Fibroblast of lung (primary cell): ENCODE measurements at regions not wholly inside any gene's neighbourhood (a gene's known extent, or its start where the extent isn't known, plus 50 kb on each side); places are given as distances from the start of the nearest gene placed in this dataset.

Experiments used
- CTCF ChIP-seq, 2 donors: IDR thresholded peaks in 1 of 2; conservative IDR thresholded peaks in 1 of 2; 1 replicate in 1 of 2; 2 replicates in 1 of 2; pipeline ENCODE4 v1.5.1; 2011 to 2012; ENCODE audit warnings: low read length in 2 of 2, control low read depth in 1 of 2, inconsistent platforms in 1 of 2, low read depth in 1 of 2, mild to moderate bottlenecking in 1 of 2
- EZH2 ChIP-seq: IDR thresholded peaks from 2 replicates; pipeline ENCODE4 v1.5.1; 2012; ENCODE audit warnings: low read length, control low read depth, mild to moderate bottlenecking; ENCODE audit errors: missing control alignments

GRCh38 chr6:66930559-66931290 is 1223.7 kb upstream of the EYS start:
- no peak for TF ChIP-seq CTCF (conservative IDR thresholded peaks at IDR 0.05 in 1 of 2, IDR thresholded peaks at IDR 0.05 in 1 of 2; ENCODE audit: low read depth in 1 of 2, low read length in 2 of 2)
- TF ChIP-seq EZH2, result no peak
